ENCODE measurements at regions not wholly inside any gene's neighbourhood (a gene's known extent, or its start where the extent isn't known, plus 50 kb on each side); places are given as distances from the start of the nearest gene placed in this dataset.

GRCh38 chr20:53748821-53749421 lies 155.3 kb upstream of the ZNF217 start:
- TF ChIP-seq ZNF274 (IDR thresholded peaks at IDR 0.05; ENCODE audit: low read depth, low read length) (no peak), YY1 (IDR thresholded peaks at IDR 0.05; ENCODE audit: insufficient read depth, insufficient read length) (no peak)
